22Rv1 (cell line): ENCODE measurements at regions not wholly inside any gene's neighbourhood (a gene's known extent, or its start where the extent isn't known, plus 50 kb on each side); places are given as distances from the start of the nearest gene placed in this dataset.

Source experiments
- ZFX ChIP-seq: fragments of 450-650 bp; IDR thresholded peaks from 2 replicates; pipeline ENCODE4 v1.6.1; 2017; ENCODE audit warnings: antibody characterized with exemption, borderline replicate concordance
- TF ChIP-seq, protein P1 (sequence below): fragments of 450-650 bp; IDR thresholded peaks from 2 replicates; pipeline ENCODE4 v1.5.1; 2017; ENCODE audit warnings: mild to moderate bottlenecking

DNA sequence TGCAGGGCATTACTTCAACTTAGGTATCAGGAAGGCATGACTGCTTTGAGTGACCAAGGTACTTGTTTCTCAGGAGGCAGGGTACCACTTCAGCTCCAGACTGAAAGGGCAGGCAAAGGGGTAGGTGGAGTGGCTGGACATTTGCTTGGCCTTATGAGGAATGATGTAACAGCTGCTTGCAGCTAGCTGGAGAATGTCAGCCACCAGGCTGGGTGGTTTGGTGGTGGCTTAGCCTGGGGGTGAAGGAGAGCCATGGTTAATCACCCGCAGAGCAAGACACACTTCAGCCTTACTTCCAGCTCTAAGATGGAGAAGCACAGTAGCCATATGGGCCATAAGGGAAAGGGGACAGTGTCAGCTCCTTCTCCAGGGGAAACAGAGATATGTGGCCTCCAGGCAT is 146.1 kb downstream of the APIP start:
- TF ChIP-seq, protein P1, sequence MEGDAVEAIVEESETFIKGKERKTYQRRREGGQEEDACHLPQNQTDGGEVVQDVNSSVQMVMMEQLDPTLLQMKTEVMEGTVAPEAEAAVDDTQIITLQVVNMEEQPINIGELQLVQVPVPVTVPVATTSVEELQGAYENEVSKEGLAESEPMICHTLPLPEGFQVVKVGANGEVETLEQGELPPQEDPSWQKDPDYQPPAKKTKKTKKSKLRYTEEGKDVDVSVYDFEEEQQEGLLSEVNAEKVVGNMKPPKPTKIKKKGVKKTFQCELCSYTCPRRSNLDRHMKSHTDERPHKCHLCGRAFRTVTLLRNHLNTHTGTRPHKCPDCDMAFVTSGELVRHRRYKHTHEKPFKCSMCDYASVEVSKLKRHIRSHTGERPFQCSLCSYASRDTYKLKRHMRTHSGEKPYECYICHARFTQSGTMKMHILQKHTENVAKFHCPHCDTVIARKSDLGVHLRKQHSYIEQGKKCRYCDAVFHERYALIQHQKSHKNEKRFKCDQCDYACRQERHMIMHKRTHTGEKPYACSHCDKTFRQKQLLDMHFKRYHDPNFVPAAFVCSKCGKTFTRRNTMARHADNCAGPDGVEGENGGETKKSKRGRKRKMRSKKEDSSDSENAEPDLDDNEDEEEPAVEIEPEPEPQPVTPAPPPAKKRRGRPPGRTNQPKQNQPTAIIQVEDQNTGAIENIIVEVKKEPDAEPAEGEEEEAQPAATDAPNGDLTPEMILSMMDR, result no peak
- no peak for TF ChIP-seq ZFX
